NCI-H1092 (cell line): ENCODE measurements at regions not wholly inside any gene's neighbourhood (a gene's known extent, or its start where the extent isn't known, plus 50 kb on each side); places are given as distances from the start of the nearest gene placed in this dataset.
"Not testable (repeated sequence)": the region's sequence is repeated elsewhere in the genome, so short reads cannot be mapped to it uniquely, and the experiment has no call there.

Source experiments
- DNase-seq: peaks from one replicate; lab custom pipeline; 2025; lab: John Stamatoyannopoulos, UW

DNA sequence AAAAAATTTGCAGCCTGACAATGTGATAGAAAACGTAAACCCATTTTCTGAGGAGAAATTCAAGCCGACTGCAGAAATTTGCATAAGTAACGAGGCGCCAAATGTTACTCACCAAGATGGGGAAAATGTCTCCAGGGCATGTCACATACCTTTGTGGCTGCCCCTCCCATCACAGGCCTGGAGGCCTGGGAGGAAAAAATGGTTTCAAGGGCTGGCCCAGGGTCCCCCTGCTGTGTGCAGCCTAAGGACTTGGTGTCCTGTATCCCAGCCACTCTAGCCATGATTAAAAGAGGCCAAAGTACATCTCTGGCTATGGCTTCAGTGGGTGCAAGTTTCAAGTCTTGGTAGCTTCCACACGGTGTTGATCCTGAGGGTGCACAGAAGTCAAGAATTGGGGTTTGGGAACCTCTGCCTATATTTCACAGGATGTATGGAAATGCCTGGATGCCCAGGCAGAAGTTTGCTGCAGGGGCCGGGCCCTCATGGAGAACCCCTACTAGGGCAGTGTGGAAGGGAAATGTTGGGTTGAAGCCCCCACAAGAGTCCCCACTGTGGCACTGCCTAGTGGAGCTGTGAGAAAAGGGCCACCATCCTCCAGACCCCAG is 1842.3 kb downstream of the PCDH9 start:
- DNase-seq = no peak

- DNase-seq = no peak
Observed at GRCh38 chr13:65378943-65379519, 1851.1 kb downstream of the PCDH9 start.

GRCh38 chr13:65378484-65378883 is 1851.7 kb downstream of the PCDH9 start:
- no peak for DNase-seq

- DNase-seq = no peak
Observed at GRCh38 chr13:65368832-65369231, 1861.3 kb downstream of the PCDH9 start.

- DNase-seq = no peak
Observed at GRCh38 chr13:65353951-65354350, 1876.2 kb downstream of the PCDH9 start.

GRCh38 chr13:65353150-65353549 is 1877.0 kb downstream of the PCDH9 start:
- DNase-seq = not testable (repeated sequence)

GRCh38 chr13:65347420-65348030 is 1882.6 kb downstream of the PCDH9 start:
- no peak for DNase-seq

DNA sequence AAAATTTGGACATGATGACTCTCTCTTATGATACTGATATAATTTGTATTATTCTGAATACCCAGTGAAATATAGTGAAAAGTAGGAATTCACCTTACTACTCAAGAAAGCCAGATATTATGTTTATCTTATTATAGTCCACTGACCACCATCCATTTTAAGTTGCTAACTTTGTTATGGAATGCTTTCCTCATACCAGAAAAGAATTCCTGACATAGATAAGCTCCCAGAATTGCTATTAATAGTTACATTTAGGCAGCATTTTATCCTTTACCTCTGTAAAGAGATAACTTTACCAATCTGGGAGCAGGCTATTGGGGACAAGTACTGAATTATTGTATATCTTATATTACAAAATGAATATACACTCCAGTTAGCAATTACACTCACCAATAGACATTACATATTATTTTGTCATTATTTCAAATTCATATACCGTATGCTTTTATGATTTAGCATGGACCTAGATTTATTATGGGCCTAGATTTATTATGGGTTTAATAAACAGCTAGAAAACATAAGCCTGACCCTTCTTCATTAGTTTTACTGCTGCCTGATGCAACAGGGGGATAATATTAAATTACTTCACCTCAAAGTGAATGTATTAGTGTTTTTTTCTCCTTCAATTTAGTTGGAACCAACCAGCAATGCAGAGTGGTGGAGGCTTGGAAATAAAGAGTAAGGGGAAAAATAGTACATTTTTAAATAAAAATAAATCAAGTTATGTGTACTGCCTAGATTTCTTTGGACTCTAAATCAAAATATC is 1886.1 kb downstream of the PCDH9 start:
- no peak for DNase-seq

- no peak for DNase-seq
Observed at GRCh38 chr13:65342541-65343337, 1887.4 kb downstream of the PCDH9 start.

DNA sequence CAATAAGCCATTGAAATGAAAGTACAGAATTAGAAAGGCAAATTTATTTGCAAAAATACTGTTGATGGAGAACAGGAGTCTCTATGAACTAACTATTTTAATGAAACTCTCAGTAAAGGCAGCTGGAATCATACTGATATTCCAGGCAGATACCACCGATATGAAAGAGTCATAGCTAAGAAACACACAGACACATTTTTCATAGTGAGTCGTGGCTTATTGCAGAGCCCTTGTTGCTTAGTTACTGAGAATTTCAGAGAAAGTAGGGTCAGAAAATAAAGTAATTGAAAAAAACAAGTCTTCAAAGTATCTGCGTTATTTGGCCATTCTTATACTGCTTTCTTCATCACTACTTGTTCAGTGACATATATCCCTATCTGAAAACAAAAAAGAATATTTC is 1890.9 kb downstream of the PCDH9 start:
- DNase-seq = no peak

DNA sequence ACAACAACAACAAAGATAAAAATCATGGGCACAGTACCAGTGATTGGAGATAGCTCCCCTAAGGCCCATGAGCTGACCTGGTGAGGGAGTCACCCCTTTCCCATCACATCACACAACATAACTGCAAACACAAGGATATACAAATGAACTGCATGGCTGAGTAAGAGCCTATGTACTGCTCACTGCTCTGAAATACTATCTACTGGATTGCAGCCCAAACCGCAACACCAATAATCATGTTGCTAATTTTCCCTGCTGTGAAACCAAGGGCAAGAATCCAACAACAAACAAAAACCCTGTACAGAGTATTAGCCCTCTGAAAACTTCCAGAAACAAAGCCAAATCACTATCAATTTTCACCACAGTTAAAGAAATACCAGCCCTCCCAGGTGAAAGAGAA is 1893.2 kb downstream of the PCDH9 start:
- no peak for DNase-seq

GRCh38 chr13:65336087-65336749 is 1893.9 kb downstream of the PCDH9 start:
- no peak for DNase-seq

GRCh38 chr13:65330691-65331090 is 1899.4 kb downstream of the PCDH9 start:
- DNase-seq = no peak

DNA sequence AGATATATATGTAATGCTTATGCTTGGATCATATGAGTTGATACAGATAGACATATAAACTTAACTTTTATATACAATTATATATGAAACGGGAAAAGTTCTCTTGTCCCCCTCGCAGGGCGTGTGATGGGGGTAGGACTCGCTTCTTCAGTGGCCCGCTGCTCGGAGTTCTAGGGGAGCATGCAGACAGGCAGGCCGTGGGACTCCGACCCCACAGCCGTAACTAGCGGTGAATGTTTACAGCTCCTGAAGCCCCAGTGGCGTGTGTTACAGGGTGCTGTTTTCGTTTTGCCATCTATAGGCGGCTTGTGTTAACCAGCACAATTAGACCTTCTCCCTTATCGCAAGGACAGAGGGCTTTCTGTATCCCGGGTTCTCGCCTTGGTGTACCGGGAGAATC is 1899.8 kb downstream of the PCDH9 start:
- no peak for DNase-seq

GRCh38 chr13:65323192-65323591 is 1906.9 kb downstream of the PCDH9 start:
- DNase-seq = not testable (repeated sequence)

DNA sequence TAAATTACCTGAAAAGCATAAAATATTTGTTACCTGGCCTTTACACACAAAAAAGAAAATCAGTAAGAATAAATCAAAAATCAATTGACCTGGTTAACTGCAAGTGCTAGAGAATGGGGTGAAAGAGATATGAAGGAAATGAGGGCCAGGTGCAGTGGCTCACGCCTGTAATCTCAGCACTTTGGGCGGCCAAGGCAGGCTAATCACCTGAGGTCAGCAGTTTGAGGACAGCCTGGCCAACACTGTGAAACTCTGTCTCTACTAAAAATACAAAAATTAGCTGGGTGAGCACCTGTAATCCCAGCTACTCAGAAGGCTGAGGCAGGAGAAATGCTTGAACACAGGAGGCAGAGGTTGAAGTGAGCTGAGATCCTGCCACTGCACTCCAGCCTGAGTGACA is 1908.7 kb downstream of the PCDH9 start:
- DNase-seq = not testable (repeated sequence)

- no peak for DNase-seq
Observed at GRCh38 chr13:65314008-65314407, 1916.1 kb downstream of the PCDH9 start.

DNA sequence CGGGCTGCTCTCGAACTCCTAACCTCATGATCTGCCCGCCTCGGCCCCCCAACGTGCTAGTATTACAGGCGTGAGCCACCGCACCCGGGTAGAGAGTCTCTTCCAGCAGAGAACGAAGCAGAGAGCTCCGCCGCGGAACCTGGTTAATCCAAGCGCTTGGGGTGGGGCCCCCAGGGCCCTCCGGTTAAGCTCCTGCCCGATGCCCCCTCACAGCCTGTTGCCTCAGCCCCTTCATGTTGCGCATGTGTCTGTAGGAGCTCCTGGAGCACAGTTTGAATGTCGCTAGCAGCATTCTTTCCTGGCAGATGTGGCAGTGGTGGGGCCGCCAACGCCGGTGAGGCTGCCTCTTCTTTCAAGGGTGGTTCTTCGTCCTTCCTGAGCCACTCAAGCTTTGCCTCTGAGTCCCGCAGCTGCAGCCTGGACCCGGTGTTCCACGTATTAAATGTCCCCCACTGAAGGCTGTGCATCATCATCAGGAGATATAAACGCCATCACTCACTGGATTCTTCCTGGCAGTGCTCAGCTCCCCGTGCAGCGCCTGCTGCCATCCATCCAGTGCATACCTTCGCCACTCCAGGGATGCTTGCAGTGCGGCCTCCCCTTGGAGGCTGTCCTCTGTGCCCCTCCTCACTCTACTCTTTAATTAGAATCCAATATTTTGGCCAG is 1919.3 kb downstream of the PCDH9 start:
- no peak for DNase-seq

- no peak for DNase-seq
Observed at GRCh38 chr13:65309906-65310305, 1920.2 kb downstream of the PCDH9 start.

GRCh38 chr13:65308729-65309128 is 1921.4 kb downstream of the PCDH9 start:
- not testable (repeated sequence) for DNase-seq

DNA sequence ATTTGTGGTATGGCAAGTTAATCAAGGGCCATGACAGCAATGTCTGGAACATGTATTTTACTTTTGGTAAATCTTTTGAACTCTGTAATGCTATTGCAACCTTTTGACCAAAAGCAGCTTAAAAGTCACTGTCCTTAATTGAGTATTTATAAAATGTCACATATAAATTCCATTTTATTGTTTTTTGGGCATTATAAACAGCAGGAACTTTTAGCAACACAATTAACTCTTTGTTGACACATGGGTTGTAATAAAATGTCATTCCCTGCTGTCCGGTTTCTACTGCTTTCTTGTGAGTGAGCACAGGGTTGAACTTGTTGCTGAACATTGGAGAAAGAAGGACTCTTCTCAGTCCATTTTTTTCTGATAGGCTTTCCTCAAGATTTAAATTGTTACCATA is 1923.1 kb downstream of the PCDH9 start:
- no peak for DNase-seq
